ENCODE measurements at regions not wholly inside any gene's neighbourhood (a gene's known extent, or its start where the extent isn't known, plus 50 kb on each side); places are given as distances from the start of the nearest gene placed in this dataset.

DNA sequence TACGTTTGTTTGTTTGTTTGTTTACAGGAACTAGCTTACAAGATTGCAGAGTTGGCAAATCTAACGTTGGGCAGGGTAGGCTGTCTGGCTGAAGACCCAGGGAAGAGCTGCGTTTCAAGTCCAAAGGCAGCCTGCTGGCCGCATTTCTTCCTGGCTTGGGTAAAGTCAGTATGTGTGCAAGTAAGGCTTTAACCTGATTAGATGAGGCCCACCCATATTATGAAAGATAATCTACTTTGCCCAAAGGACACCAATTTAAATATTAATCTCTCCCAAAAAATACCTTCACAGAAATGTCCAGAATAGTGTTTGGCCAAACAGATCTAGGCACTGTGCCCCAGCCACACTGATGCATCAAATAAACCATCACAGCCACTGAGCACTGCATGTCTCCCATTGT lies 228.9 kb upstream of the HABP2 start:
- DNase-seq (ENCODE audit: low read depth in 2 of 2): no peak

DNA sequence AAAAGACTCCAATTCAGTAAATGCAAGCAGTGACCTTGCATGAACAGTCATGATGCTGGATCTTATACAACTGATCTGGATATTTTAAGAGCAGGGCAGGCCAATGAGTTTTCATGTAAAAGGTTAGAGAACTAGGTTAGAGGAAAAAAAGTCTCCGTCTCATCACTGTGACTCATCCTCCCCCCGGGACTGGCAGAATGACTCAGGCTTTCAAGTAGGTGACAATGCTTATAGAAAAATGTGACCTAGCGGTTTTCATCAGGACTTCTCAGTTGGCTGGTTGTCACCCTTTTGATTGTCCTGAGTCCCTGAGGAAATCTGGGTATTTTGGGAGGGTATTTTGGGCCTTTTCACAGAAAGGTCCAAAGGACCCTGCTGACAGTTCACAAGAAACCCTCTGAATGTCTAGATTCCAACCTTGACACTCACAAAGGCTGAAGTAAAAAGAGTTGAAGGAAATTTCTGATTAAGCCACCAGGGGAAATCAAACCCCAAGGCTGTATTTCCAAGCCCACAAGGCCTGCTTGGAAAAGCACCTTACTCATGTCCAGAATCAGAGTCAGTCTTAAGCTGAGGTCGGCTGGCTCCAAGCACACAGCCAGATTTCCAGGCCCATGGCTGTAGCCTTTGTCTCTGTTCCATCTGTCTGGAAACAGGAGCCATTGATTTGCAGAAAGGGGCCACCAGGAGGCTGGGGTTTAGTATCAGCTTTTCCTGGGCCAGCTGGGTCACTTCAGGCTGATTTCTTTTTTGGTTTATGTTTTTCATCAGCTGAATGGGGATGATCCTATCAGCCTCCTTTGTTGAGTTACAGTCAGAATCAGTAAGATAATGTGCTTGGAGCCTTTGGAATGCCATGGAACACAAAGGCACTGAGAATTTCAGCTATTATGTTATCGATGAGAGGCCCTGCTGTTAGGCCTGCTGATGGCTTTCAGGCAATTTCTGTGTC lies 226.4 kb upstream of the HABP2 start:
- DNase-seq (ENCODE audit: low read depth in 2 of 2): peak; percentile 64 to 85

DNA sequence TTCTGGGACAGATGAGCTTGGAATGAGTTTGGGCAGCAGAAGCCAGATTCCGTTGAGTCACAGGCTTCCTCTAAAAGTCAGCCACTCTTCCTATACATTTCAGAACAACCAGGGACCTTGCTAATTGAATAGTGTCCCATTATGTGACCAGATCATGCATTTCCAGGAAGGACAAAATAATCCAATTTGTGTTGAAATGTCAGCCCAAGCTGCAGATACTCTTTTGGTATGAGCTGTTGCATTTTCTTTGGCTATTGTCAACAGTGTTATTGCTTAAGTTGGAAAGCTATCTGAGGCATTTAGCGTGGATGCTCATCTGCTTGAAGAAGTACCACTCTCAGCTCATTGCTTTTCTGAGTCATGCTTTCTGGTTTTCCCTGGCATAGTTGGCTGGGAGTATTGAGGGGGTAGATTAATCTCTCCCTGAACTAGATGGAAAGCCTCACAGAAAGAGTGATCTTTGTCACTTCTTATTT lies 223.7 kb upstream of the HABP2 start:
- DNase-seq (ENCODE audit: low read depth in 2 of 2): peak; percentile 24 to 38

DNA sequence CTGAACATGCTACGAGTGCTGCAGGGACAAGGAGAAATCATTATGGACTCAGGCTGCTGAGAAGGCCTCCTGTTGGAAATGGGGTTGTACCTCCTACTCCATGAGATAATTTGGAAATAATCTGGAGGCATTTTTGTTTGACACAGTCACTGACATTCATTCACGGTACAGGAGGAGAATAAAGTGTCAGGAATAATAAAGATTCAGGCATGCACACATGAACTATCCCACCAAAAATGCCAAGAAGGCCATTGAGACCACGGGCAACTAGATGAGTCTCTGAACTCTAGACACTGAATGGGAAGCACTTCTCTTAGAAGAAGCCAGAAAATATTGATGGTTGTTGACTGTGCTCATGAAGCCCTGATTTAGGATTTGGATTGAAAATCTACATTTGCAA lies 220.9 kb upstream of the HABP2 start:
- no peak for DNase-seq (ENCODE audit: low read depth in 2 of 2)

DNA sequence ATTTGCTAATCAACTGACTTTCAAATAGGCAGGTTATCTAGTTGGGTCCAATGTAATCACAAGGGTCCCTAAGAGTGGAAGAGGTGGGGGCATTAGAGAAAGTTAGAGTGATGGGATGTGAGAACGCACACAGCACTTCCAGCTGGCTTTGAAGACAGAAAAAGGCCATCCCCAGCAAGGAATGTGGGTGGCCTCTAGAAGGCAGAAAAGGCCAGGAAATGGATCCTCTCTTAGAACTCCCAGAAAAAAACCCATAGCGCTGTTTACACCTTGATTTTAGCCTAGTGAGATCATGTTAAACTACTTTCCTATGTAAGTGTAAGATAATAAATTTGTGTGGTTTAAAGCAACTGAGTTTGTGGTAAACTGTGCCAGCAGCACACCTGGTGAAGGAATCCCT lies 219.5 kb upstream of the HABP2 start:
- DNase-seq (ENCODE audit: low read depth in 2 of 2): no peak

DNA sequence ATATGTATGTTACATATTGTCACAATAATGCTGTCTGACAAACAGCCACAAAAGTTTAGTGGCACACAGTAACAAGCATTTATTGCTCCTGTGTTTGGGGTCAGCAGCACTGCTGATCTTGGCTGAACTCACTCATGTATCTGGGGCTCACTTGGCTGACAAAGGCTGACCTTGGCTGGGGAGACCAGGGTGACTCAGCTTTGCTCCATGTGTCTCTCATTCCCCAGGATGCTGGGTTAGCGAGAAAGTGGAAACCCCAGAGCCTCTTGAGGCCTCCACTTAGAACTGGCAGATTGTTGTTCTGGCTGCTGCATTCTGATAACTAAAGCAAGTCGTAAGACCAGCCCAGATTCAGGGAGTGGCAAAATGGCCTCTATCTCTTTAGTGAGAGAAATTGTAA lies 217.3 kb upstream of the HABP2 start:
- peak; percentile 34 to 73 for DNase-seq (ENCODE audit: low read depth in 2 of 2)

DNA sequence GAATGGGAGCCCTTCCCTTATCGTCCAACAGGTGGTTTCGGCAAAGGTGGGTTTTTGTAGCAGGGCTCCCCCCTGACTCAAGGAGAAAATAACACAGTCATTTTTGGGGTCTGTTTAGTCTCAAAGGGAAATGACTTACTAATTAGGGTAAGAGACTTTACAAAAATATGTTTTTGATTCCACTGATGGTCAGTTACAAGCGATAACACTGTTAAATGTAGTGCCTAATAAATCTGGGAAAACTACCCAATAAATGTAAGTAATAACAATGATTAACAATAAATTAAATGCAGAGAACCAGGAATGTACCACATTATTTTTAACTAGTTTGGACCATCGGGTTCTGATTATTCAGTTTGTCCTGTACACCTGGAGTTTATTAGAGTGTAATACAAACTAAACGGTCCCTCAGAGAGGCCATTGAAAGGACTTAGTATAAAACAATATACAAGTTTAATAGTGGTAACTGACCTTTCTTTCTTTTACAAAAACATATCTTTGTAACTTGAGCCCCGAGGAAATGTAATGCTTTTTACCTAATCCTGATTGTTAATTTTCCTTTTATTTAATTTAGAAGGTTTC lies 216.2 kb upstream of the HABP2 start:
- DNase-seq (ENCODE audit: low read depth in 2 of 2): no peak

DNA sequence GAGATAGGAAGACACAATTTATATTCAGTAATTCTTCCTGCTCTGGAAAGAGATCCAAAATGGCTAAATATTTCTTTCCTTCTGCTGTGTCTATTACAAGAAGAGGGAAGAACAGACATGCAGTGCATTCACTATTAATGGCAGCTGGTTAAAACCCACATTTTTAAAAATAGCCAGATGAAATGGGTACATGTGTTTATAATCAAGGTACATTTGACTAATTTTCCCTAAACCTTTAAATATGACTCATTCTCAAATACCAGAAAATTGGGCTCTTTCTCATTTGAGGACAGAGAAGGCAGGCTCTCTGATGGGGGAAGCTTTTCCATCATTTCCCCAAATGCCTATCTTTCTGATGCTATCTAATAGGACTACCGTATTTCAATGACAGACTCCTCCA lies 215.7 kb upstream of the HABP2 start:
- no peak for DNase-seq (ENCODE audit: low read depth in 2 of 2)

DNA sequence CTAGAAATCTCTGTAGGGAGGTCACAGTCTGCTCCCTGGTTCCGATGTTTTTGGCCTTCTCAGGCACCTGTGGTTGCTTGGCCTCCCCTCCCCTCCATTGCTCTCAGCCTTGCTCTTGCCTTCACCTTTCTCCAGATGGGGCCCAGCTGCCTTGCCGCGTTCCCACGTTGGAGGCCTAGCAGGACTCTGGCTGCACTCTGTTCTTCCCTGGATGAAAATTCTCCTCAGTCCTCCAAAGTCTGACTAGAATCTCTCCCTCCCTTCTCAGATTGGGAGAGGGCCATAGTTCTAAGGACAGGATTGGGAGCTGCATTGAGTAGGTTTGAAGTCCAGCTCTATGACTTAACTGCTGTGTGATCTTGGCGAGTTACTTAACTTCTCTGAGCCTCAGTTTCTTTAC lies 213.7 kb upstream of the HABP2 start:
- no peak for DNase-seq (ENCODE audit: low read depth in 2 of 2)

DNA sequence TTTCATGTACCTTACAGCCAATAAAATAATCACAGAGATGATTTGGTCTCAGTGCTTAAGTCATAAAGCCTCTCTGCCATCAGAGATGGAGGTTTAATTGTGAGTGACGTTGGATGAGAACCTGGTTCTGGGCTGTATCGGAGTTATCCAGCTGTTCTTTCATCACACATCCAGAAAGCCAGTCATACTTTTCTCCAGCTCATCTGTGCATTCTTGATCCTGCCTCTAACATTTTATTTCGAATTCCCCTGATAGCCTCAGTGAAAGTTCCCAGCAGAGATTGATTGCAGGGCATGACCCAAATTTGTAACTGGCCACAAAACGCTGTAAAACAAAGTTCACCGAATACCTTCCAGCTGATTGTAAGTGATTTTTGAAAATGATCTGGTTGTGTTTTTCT lies 212.6 kb upstream of the HABP2 start:
- no peak for DNase-seq (ENCODE audit: low read depth in 2 of 2)

DNA sequence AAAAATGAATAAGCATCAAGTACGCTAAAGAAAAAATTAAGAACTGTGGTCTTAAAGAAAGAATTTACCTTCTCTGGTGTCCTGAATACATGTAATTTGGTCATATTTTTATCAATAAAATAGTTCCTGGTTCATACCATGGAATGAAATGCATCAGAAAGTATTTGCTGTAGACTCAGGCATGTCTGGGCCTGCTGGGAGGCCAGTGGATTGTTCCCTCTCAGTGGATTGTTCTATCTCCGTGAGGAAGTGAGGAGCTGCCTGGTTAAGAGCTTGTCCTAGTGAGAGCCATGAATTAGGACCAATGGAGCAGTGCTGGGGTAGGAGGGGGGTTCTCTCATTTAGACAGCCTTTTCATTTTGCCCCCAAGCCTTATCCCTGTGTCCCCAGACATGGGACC lies 211.7 kb upstream of the HABP2 start:
- no peak for DNase-seq (ENCODE audit: low read depth in 2 of 2)

DNA sequence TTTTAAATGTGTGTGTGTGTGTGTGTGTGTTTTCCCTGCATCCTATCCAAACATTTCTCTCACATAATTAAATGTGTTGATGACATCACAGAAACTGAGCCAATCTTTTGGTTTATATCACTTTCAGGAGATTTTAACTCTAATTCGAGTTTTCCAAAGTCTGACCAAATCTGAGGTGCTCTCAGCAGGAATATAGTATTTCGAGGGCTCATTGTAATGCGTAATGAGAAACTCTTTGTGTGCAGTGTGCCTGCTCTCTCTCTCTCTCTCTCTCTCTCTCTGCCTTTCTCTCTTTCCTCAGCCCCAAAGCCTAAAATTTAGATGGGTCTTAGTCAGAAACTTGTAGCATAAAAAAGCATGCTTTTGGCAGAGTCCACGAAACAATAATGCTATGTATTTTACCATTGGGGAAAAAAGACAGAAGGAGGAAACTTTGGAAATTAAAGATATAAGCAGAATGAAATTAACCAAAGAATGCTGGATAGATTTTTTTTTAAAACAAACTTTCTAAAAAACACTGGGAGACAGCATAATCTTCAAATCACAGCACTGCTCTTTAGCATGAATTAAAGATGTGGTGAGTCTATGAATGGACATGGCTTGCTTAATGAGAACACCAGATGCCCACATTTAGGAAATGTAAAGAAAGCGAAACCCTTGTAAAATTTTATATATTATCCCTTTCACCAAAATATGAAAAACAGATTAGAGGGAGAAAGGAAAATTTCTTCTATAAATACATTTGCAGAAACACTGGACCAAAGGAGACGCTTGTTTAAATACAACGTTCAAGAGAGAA lies 206.8 kb upstream of the HABP2 start:
- no peak for DNase-seq (ENCODE audit: low read depth in 2 of 2)

DNA sequence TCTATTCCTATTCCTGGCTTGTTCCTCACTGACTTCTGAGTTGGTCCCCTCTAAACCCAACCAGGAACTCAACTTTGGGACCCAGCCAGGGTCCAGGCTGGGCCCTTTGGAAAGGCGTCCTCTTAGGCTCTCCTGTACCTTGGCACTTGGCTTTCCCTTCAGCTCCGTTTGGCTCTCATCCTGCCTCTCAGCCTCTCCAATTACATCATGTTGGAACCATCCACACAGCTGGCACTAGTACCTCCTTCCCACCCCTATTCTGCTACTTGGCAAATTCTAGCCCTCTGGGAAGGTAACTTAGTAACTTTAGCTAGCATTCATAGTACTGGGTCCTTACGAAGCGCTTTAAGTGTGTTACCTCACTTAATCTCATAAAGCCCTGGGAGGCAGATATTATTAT lies 205.3 kb upstream of the HABP2 start:
- DNase-seq (ENCODE audit: low read depth in 2 of 2): no peak

DNA sequence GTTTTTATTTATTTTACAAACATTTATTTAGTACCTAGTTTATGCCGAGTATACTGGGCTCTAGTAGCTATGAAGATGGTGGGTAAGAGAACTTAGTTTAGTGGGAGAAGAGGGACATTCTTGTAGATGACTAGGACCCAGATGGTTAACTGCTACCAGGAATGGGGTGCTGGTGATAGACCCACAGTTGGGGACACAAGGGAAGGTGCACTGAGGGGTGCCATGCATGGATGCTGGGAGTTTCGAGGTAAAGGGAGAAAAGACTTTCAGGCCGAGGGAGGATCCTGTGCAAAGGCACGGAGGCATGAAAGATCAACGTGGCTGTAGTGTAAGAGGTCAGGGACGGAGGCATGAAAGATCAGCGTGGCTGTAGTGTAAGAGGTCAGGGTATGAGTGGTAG lies 204.2 kb upstream of the HABP2 start:
- DNase-seq (ENCODE audit: low read depth in 2 of 2): no peak

DNA sequence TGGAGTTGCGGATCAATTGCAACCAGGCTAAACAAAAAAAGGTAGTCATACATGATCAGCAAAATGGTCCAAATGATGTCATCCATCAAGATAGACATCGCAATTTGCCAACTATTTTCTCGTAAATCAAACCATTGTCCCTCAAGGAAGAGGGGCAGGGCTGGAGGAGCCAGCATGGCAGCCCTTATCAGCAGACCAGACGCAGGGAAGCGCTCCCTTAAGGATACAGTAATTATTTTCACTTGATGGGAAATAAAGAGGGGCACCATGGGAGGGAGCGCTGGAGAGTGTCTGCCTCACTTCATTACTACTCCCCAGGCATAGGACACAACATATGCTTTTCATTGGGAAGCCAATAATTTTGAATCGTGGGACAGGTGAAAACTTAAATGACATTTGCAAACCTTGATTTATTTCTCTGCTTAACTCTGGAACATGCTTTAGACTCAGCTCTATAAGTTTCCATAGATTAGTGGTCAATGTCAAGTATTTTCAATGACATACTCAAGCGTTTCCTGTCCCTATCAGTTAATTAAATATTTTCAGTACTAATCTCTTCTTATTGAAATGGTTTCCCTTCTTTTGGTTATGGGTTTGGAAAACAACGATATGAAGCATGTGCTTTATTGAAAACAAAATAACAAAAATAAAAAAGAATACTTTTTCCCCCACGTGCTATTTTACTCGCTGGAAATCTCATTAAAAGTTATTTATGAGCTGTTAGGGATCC lies 202.4 kb upstream of the HABP2 start:
- DNase-seq (ENCODE audit: low read depth in 2 of 2): no peak

DNA sequence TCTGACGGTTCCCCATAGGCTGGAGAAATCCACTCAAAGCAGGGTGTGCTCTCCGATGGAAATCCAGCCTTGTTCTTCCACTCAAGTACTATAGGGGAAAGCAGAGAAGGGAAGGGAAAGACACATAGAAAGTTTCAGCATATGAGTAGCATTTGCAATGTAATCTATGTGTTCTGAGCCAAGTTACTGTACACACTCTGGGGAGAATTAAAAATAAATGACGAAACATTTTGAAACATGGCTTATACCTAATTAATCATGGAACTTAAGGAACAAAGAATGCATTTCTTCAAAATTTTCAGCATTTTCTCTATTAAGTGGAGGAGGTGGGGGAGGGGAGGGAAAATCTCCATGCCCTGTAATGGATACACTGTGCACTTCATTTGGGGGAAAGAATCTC lies 198.1 kb upstream of the HABP2 start:
- no peak for DNase-seq (ENCODE audit: low read depth in 2 of 2)

DNA sequence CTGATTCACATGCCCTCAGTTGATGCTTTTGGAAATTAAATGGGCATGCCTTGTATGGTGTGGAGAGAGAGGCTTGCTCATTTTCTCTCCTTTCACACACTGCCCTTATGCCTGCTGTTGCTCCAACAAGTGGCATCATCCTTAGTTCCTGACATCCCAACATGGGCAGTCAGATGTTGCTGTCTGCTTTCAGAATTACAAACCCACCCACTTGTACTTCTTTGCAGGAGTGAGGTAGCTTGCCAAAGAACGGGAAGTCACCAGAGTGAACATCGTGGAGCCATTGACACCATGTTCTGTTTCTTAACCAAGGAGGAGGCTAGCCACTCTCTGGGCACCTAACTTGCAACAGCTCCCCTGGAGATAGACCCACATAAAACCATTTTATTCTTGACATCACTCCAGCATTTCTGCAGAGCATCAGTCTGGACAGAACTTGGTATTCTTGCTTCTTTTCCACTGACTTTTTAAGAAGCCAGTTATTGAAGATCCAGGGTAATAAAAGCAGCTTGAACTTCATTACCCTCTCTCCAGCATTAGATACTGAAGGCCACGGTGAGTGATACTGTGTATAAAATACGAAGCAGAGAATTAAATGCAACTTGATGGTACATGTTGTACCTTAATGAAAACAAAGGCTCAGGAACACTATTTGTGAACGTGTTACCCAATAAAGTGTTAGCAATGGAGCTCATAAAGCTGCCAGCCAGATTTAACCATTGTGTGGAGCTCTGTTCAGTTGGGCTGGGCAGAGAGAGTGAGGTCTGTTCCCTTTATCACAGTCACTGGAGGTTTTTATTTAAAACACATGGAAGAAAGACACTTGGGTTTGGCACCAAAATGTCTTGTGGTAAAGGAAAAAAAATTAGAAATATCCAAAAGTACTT lies 195.8 kb upstream of the HABP2 start:
- DNase-seq (ENCODE audit: low read depth in 2 of 2): no peak

DNA sequence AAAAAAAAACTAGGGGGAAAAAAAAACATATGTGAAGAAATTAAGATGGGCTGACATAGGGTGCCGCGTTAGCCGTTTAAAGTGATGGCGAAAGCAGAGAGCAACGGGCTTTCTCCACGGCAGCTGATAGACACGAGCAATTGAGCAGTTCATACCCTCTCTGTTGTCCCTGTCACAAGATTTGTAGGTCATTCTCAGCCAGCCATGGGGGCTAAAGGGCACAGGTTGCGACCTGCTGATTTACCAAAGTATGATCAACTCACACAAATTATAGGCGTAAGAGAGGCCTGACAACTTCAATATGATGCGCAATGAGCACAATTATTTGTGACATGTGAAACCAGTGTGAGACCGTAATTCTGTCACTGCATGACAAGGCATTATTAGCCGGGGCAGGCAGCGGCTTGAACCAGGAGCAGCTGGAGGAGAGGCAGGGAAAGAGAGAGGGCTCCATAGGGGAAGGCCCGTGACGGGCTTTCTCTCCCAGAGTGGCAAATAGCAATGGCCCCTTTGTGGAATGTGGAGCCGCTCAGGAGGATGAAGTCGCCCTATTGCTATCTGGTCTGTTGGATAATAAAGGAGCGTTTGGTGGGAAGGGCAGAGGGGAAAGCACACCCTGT lies 195.1 kb upstream of the HABP2 start:
- DNase-seq (ENCODE audit: low read depth in 2 of 2): no peak

DNA sequence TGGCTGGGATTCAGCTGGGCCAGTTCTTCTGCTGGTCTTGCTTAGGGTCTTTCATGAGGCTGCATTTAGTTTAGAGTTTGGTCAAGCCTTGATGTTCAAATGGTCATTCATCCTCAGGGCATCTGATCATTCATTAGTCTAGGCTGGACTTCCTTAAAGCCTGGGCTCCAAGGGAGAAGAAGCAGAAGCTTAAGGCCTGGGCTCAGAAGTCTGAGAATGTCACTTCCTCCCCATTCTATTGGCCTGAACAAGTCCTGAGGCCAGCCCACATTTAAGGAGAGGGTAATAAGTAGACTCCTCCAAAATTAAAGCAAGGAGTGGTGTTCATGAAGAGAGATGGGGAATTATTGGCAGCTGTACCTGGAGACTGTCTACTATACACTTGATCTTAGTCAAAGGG lies 193.2 kb upstream of the HABP2 start:
- no peak for DNase-seq (ENCODE audit: low read depth in 2 of 2)

DNA sequence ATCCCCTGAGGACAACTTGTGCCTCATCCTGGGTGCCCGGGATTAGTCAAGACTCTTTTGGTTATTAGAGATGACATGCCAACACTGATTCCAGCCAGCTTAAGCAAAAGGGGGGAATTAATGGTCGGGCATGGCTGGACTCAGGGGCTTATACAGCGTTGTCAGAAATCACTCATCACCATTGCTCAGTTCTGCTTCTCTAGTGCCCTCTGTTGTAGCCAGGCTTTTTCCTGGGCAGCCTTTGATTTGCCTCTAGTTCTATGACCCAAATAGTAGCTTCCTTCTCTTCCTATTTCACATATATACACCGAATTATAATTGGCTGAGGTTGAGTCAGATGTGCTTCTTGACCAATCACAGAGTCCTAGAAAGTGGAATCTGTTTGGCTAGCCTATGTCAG lies 192.0 kb upstream of the HABP2 start:
- no peak for DNase-seq (ENCODE audit: low read depth in 2 of 2)

Data from dermis microvascular lymphatic vessel endothelial cell (primary cell).